ENCODE measurements at regions not wholly inside any gene's neighbourhood (a gene's known extent, or its start where the extent isn't known, plus 50 kb on each side); places are given as distances from the start of the nearest gene placed in this dataset.

- Mint-ChIP-seq H3K4me3 (ENCODE audit: unreplicated experiment) (no peak overlapping the region), H3K27ac (ENCODE audit: unreplicated experiment) (no peak overlapping the region), H3K9me3 (ENCODE audit: unreplicated experiment) (peaks cover 5% of the 10 kb centered on the region), H3K36me3 (ENCODE audit: low read depth, unreplicated experiment) (no peaks in the 10 kb centered on the region), H3K4me1 (ENCODE audit: unreplicated experiment) (peaks cover 11% of the 10 kb centered on the region), H3K27me3 (ENCODE audit: unreplicated experiment) (peaks cover 8% of the 10 kb centered on the region)
- DNase-seq (ENCODE audit: low spot score): no peak
- no peak for TF ChIP-seq CTCF (IDR thresholded peaks at IDR 0.05; ENCODE audit: unreplicated experiment)
These were observed 214.3 kb downstream of the KIF26A start for GRCh38 chr14:104352493-104353220.

GRCh38 chr14:104353221-104353920 is 215.0 kb downstream of the KIF26A start:
- no peaks in the 10 kb centered on the region for H3K36me3 Mint-ChIP-seq (ENCODE audit: low read depth, unreplicated experiment)
- TF ChIP-seq CTCF (IDR thresholded peaks at IDR 0.05; ENCODE audit: unreplicated experiment): no peak
- DNase-seq (ENCODE audit: low spot score): no peak
- peaks cover 11% of the 10 kb centered on the region for H3K4me1 Mint-ChIP-seq (ENCODE audit: unreplicated experiment)
- peaks cover 5% of the 10 kb centered on the region for H3K9me3 Mint-ChIP-seq (ENCODE audit: unreplicated experiment)
- H3K4me3 Mint-ChIP-seq (ENCODE audit: unreplicated experiment): no peak overlapping the region
- peaks cover 8% of the 10 kb centered on the region for H3K27me3 Mint-ChIP-seq (ENCODE audit: unreplicated experiment)
- H3K27ac Mint-ChIP-seq (ENCODE audit: unreplicated experiment): no peak overlapping the region

GRCh38 chr14:104353921-104354701 is 215.7 kb downstream of the KIF26A start:
- DNase-seq (ENCODE audit: low spot score): peak; percentile 43
- H3K27ac Mint-ChIP-seq (ENCODE audit: unreplicated experiment): peak overlapping the region; percentile 72
- no peak overlapping the region for H3K4me3 Mint-ChIP-seq (ENCODE audit: unreplicated experiment)
- TF ChIP-seq CTCF (IDR thresholded peaks at IDR 0.05; ENCODE audit: unreplicated experiment): no peak
- H3K4me1 Mint-ChIP-seq (ENCODE audit: unreplicated experiment): peaks cover 11% of the 10 kb centered on the region
- peaks cover 6% of the 10 kb centered on the region for H3K27me3 Mint-ChIP-seq (ENCODE audit: unreplicated experiment)
- peaks cover 5% of the 10 kb centered on the region for H3K9me3 Mint-ChIP-seq (ENCODE audit: unreplicated experiment)
- H3K36me3 Mint-ChIP-seq (ENCODE audit: low read depth, unreplicated experiment): no peaks in the 10 kb centered on the region

GRCh38 chr14:104355101-104356019 is 217.0 kb downstream of the KIF26A start:
- no peak overlapping the region for H3K4me3 Mint-ChIP-seq (ENCODE audit: unreplicated experiment)
- H3K27me3 Mint-ChIP-seq (ENCODE audit: unreplicated experiment): peaks cover 6% of the 10 kb centered on the region
- H3K9me3 Mint-ChIP-seq (ENCODE audit: unreplicated experiment): peaks cover 5% of the 10 kb centered on the region
- peaks cover 11% of the 10 kb centered on the region for H3K4me1 Mint-ChIP-seq (ENCODE audit: unreplicated experiment)
- no peak for TF ChIP-seq CTCF (IDR thresholded peaks at IDR 0.05; ENCODE audit: unreplicated experiment)
- no peaks in the 10 kb centered on the region for H3K36me3 Mint-ChIP-seq (ENCODE audit: low read depth, unreplicated experiment)
- no peak overlapping the region for H3K27ac Mint-ChIP-seq (ENCODE audit: unreplicated experiment)
- DNase-seq (ENCODE audit: low spot score): no peak

All from endothelial cell (in vitro differentiated cells).